HCT116 (cell line): ENCODE measurements at regions not wholly inside any gene's neighbourhood (a gene's known extent, or its start where the extent isn't known, plus 50 kb on each side); places are given as distances from the start of the nearest gene placed in this dataset.

Experiments
- ATF3 ChIP-seq: IDR thresholded peaks from 2 replicates; pipeline ENCODE4 v1.6.1; 2012
- CEBPB ChIP-seq: IDR thresholded peaks from 2 replicates; pipeline ENCODE4 v1.6.1; 2012; ENCODE audit warnings: low read depth
- CTCF ChIP-seq, 3 experiments: fragments of 200-600 bp in 1 of 3; sonication (generic) in 1 of 3; IDR thresholded peaks in 2 of 3; conservative IDR thresholded peaks in 1 of 3; 2 replicates each; pipeline ENCODE4 v1.5.1; 2012 to 2017; ENCODE audit warnings: low read depth in 2 of 3, low read length in 2 of 3, antibody characterized with exemption in 1 of 3, borderline replicate concordance in 1 of 3, control low read depth in 1 of 3, mild to moderate bottlenecking in 1 of 3, mixed read lengths in 1 of 3, mixed run types in 1 of 3, moderate library complexity in 1 of 3; ENCODE audit not compliant: insufficient read depth in 1 of 3
- EGR1 ChIP-seq: IDR thresholded peaks from 2 replicates; pipeline ENCODE4 v1.6.1; 2012; ENCODE audit warnings: low read depth
- ELF1 ChIP-seq: IDR thresholded peaks from 2 replicates; pipeline ENCODE4 v1.6.1; 2012; ENCODE audit warnings: low read depth, borderline replicate concordance
- EZH2 ChIP-seq: fragments of 200-600 bp; sonication (generic); IDR thresholded peaks from 2 replicates; pipeline ENCODE4 v1.6.1; 2017; ENCODE audit warnings: antibody characterized with exemption, mixed run types
- EZH2phosphoT487 ChIP-seq: fragments of 200-600 bp; IDR thresholded peaks from 2 replicates; pipeline ENCODE4 v1.6.1; 2018; ENCODE audit warnings: antibody characterized with exemption, borderline replicate concordance
- JUND ChIP-seq: IDR thresholded peaks from 2 replicates; pipeline ENCODE4 v1.6.1; 2012
- MAX ChIP-seq: IDR thresholded peaks from 2 replicates; pipeline ENCODE4 v1.6.1; 2012
- POLR2A ChIP-seq: IDR thresholded peaks from 2 replicates; pipeline ENCODE4 v1.7.0; 2011; ENCODE audit warnings: borderline replicate concordance; ENCODE audit not compliant: insufficient read depth, insufficient read length; ENCODE audit errors: extremely low read depth
- POLR2AphosphoS5 ChIP-seq: IDR thresholded peaks from 2 replicates; pipeline ENCODE4 v1.6.1; 2011; ENCODE audit warnings: mild to moderate bottlenecking, low read depth, low read length, moderate library complexity
- REST ChIP-seq: IDR thresholded peaks from 2 replicates; pipeline ENCODE4 v1.6.1; 2012; ENCODE audit warnings: low read depth
- SIN3A ChIP-seq: IDR thresholded peaks from 2 replicates; pipeline ENCODE4 v1.6.1; 2012; ENCODE audit warnings: low read depth
- ZBTB33 ChIP-seq: IDR thresholded peaks from 2 replicates; pipeline ENCODE4 v1.6.1; 2011; ENCODE audit warnings: mild to moderate bottlenecking, low read length, moderate library complexity; ENCODE audit not compliant: insufficient replicate concordance; ENCODE audit errors: extremely low read depth

- TF ChIP-seq CTCF (IDR thresholded peaks at IDR 0.05 in 2 of 3, conservative IDR thresholded peaks at IDR 0.05 in 1 of 3; ENCODE audit: borderline replicate concordance in 1 of 3, insufficient read depth in 1 of 3, low read depth in 2 of 3, low read length in 2 of 3) = no peak
- TF ChIP-seq ELF1 = no peak
- TF ChIP-seq MAX = no peak
- TF ChIP-seq POLR2A = no peak
- no peak for TF ChIP-seq EZH2phosphoT487
- no peak for TF ChIP-seq REST
- no peak for TF ChIP-seq POLR2AphosphoS5
- no peak for TF ChIP-seq EZH2
- TF ChIP-seq JUND = no peak
- TF ChIP-seq EGR1 = no peak
- TF ChIP-seq ZBTB33 = no peak
- TF ChIP-seq SIN3A = no peak
- TF ChIP-seq ATF3 = no peak
- no peak for TF ChIP-seq CEBPB
Measured at GRCh38 chr4:141541851-141542250, 94.5 kb upstream of the IL15 start.
